ENCODE measurements at regions not wholly inside any gene's neighbourhood (a gene's known extent, or its start where the extent isn't known, plus 50 kb on each side); places are given as distances from the start of the nearest gene placed in this dataset.

GRCh38 chr6:101011186-101011585 is 130.1 kb upstream of the ASCC3 start:
- H3K27ac ChIP-seq (ENCODE audit: extremely low read depth, low read depth, low read length) = no peak overlapping the region
- POLR2A ChIA-PET = no interaction called here
- no peak overlapping the region for H3K4me3 ChIP-seq (ENCODE audit: low read depth, low read length)
- no peaks in the 10 kb centered on the region for H3K9me3 ChIP-seq (ENCODE audit: control insufficient read depth, insufficient read depth, low read depth, low read length)
- CTCF ChIA-PET = no interaction called here
- H3K36me3 ChIP-seq (ENCODE audit: control insufficient read depth in 2 of 2, insufficient read depth in 1 of 2, low read length in 2 of 2) = no peaks in the 10 kb centered on the region
- TF ChIP-seq ZNF18 (tag by site-specific recombination; IDR thresholded peaks at IDR 0.05) (no peak), BCL11A (tag by site-specific recombination; IDR thresholded peaks at IDR 0.05; ENCODE audit: low read depth) (no peak), ZNF558 (tag by site-specific recombination; IDR thresholded peaks at IDR 0.05) (no peak), TCF7L2 (IDR thresholded peaks at IDR 0.05; ENCODE audit: borderline replicate concordance, low read depth, low read length) (no peak), ZNF530 (tag by site-specific recombination; IDR thresholded peaks at IDR 0.05; ENCODE audit: low read depth) (no peak), ZNF518A (tag by site-specific recombination; conservative IDR thresholded peaks at IDR 0.05; ENCODE audit: low read depth) (no peak), ZFP37 (tag by site-specific recombination; IDR thresholded peaks at IDR 0.05) (no peak), ZNF19 (tag by site-specific recombination; IDR thresholded peaks at IDR 0.05; ENCODE audit: low read depth) (no peak), PRDM1 (tag by site-specific recombination; IDR thresholded peaks at IDR 0.05) (no peak), ZEB2 (tag by site-specific recombination; IDR thresholded peaks at IDR 0.05) (no peak)
- TF ChIP-seq, protein P1, sequence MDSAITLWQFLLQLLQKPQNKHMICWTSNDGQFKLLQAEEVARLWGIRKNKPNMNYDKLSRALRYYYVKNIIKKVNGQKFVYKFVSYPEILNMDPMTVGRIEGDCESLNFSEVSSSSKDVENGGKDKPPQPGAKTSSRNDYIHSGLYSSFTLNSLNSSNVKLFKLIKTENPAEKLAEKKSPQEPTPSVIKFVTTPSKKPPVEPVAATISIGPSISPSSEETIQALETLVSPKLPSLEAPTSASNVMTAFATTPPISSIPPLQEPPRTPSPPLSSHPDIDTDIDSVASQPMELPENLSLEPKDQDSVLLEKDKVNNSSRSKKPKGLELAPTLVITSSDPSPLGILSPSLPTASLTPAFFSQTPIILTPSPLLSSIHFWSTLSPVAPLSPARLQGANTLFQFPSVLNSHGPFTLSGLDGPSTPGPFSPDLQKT (IDR thresholded peaks at IDR 0.05; ENCODE audit: borderline replicate concordance, low read depth, low read length) = no peak
- TF ChIP-seq, protein P2, sequence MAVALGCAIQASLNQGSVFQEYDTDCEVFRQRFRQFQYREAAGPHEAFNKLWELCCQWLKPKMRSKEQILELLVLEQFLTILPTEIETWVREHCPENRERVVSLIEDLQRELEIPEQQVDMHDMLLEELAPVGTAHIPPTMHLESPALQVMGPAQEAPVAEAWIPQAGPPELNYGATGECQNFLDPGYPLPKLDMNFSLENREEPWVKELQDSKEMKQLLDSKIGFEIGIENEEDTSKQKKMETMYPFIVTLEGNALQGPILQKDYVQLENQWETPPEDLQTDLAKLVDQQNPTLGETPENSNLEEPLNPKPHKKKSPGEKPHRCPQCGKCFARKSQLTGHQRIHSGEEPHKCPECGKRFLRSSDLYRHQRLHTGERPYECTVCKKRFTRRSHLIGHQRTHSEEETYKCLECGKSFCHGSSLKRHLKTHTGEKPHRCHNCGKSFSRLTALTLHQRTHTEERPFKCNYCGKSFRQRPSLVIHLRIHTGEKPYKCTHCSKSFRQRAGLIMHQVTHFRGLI (tag by site-specific recombination; IDR thresholded peaks at IDR 0.05) = no peak
- H3K4me1 ChIP-seq (ENCODE audit: control insufficient read depth, insufficient read depth, low read length) = no peaks in the 10 kb centered on the region

DNA sequence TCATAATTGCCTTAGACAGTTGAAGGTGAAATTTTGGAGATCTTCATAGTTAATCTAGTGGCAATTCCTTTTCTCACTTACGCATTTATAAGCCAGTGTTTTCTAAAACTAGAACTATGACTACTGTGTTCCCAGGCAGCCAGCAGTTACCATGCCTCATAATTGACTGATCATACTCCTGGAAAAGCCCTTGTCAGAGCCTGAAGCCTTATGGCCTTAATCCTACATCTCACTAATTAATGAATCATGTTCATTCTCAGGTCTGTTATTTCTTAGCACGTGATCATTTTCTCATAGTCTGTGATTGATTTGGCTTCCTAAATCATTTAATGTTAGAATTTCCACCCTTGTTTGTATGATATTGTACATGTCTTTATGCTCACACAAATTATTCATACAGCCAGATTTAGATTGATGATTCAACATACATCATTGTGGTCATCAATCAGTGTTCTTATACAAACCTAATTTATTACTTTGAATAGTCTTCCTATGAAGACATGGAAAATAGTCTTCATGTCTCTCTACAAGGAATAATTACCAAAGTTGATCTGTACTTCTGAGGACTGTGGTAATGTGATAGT is 132.6 kb upstream of the ASCC3 start:
- H3K27ac ChIP-seq (ENCODE audit: extremely low read depth, low read depth, low read length) = no peak overlapping the region
- POLR2A ChIA-PET = no interaction called here
- CTCF ChIA-PET = no interaction called here
- TF ChIP-seq ZNF510 (tag by site-specific recombination; IDR thresholded peaks at IDR 0.05; ENCODE audit: insufficient replicate concordance) (no peak), ZBTB26 (tag by site-specific recombination; optimal IDR thresholded peaks at IDR 0.05) (no peak), ZNF596 (tag by site-specific recombination; IDR thresholded peaks at IDR 0.05) (no peak), GLIS1 (tag by site-specific recombination; IDR thresholded peaks at IDR 0.05) (no peak), KLF10 (tag by site-specific recombination; IDR thresholded peaks at IDR 0.05) (no peak), ZFHX2 (tag by site-specific recombination; conservative IDR thresholded peaks at IDR 0.05) (no peak), ZNF24 (tag by site-specific recombination; IDR thresholded peaks at IDR 0.05) (no peak), KLF1 (tag by site-specific recombination; IDR thresholded peaks at IDR 0.05) (no peak), ZNF335 (tag by site-specific recombination; conservative IDR thresholded peaks at IDR 0.05) (no peak), ZNF426 (tag by site-specific recombination; IDR thresholded peaks at IDR 0.05) (no peak), ZNF660 (tag by site-specific recombination; IDR thresholded peaks at IDR 0.05) (no peak)

More for the DNA sequence above, 132.6 kb upstream of the ASCC3 start:
- no peaks in the 10 kb centered on the region for H3K9me3 ChIP-seq (ENCODE audit: control insufficient read depth, insufficient read depth, low read depth, low read length)
- H3K4me3 ChIP-seq (ENCODE audit: low read depth, low read length) = no peak overlapping the region
- no peaks in the 10 kb centered on the region for H3K36me3 ChIP-seq (ENCODE audit: control insufficient read depth in 2 of 2, insufficient read depth in 1 of 2, low read length in 2 of 2)
- no peaks in the 10 kb centered on the region for H3K4me1 ChIP-seq (ENCODE audit: control insufficient read depth, insufficient read depth, low read length)
